ENCODE measurements at regions not wholly inside any gene's neighbourhood (a gene's known extent, or its start where the extent isn't known, plus 50 kb on each side); places are given as distances from the start of the nearest gene placed in this dataset.

- Histone ChIP-seq H3K4me1 (ENCODE audit: control insufficient read depth in 4 of 4, insufficient read depth in 4 of 4, low read length in 3 of 4) (no peaks in the 10 kb centered on the region), H3K27ac (ENCODE audit: low read depth in 1 of 2, low read length in 2 of 2) (no peak overlapping the region), H3K27me3 (ENCODE audit: control insufficient read depth in 4 of 4, insufficient read depth in 4 of 4, low read length in 3 of 4) (peaks cover 0 to 5% (median 0%) of the 10 kb centered on the region in 4 donors), H3K9ac (ENCODE audit: low read depth in 1 of 2, low read length in 2 of 2) (no peak overlapping the region), H3K36me3 (ENCODE audit: control insufficient read depth in 4 of 4, insufficient read depth in 3 of 4, low read depth in 1 of 4, low read length in 3 of 4) (no peaks in the 10 kb centered on the region), H3K9me3 (ENCODE audit: control insufficient read depth in 4 of 4, low read length in 3 of 4) (peaks cover 0 to 4% (median 1%) of the 10 kb centered on the region in 4 donors), H3K4me3 (ENCODE audit: low read depth in 1 of 3, low read length in 3 of 3) (no peak overlapping the region)
- WGBS: 80% methylated on average over 2 of the region's 2 CpGs
- no peak for TF ChIP-seq SP1 (IDR thresholded peaks at IDR 0.05)
- no peak for TF ChIP-seq GABPA (IDR thresholded peaks at IDR 0.05 in 1 of 2, conservative IDR thresholded peaks at IDR 0.05 in 1 of 2)
- no peak for TF ChIP-seq NR2F2 (IDR thresholded peaks at IDR 0.05)
- no peak for TF ChIP-seq HNF4G (IDR thresholded peaks at IDR 0.05)
- TF ChIP-seq TAF1 (conservative IDR thresholded peaks at IDR 0.05): no peak
- no peak for TF ChIP-seq JUND (IDR thresholded peaks at IDR 0.05)
- no peak for TF ChIP-seq HNF4A (conservative IDR thresholded peaks at IDR 0.05)
- TF ChIP-seq RXRA (IDR thresholded peaks at IDR 0.05): no peak
- TF ChIP-seq ZBTB33 (IDR thresholded peaks at IDR 0.05): no peak
- no peak for TF ChIP-seq EGR1 (IDR thresholded peaks at IDR 0.05; ENCODE audit: low read depth in 2 of 2)
- no peak for TF ChIP-seq FOXA1 (IDR thresholded peaks at IDR 0.05)
- no peak for TF ChIP-seq FOXA2 (IDR thresholded peaks at IDR 0.05)
- no peak for TF ChIP-seq ATF3 (IDR thresholded peaks at IDR 0.05)
- TF ChIP-seq MAX (IDR thresholded peaks at IDR 0.05): no peak
- no peak for TF ChIP-seq RAD21 (IDR thresholded peaks at IDR 0.05)
- no peak for TF ChIP-seq REST (IDR thresholded peaks at IDR 0.05)
- TF ChIP-seq CTCF (IDR thresholded peaks at IDR 0.05; ENCODE audit: low read depth, low read length, missing input control): no peak
- TF ChIP-seq YY1 (IDR thresholded peaks at IDR 0.05): no peak
- DNase-seq (ENCODE audit: low spot score): no peak
Observed at GRCh38 chr2:7116511-7116910, 199.3 kb downstream of the RNF144A start.
